Daoy (cell line): ENCODE measurements at regions not wholly inside any gene's neighbourhood (a gene's known extent, or its start where the extent isn't known, plus 50 kb on each side); places are given as distances from the start of the nearest gene placed in this dataset.
A peak's percentile ranks its signal among the peaks of the same experiment; 100 is the strongest.
"Not testable (repeated sequence)": the region's sequence is repeated elsewhere in the genome, so short reads cannot be mapped to it uniquely, and the experiment has no call there.

Experiments
- DNase-seq: peaks from one replicate; pipeline ENCODE4 v3.0.0-alpha.2; 2015; ENCODE audit warnings: low read depth

DNA sequence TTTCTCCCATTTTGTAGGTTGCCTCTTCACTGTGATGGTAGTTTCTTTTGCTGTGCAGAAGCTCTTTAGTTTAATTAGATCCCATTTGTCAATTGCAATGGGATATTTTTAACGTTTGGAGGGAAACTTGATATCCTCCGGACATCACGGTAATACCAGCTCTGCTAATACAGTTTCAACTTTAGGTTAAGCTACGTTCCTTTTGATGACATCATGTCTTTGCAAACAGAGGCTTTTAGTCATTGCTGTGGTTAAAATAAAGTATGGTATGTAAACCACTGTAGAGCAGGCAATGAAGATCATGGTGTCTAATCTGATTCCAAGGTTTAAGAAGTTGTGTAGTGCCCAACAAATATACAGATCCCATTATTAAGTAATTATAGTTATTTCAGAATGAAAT, 168.0 kb upstream of the CHD6 start:
- no peak for DNase-seq

DNA sequence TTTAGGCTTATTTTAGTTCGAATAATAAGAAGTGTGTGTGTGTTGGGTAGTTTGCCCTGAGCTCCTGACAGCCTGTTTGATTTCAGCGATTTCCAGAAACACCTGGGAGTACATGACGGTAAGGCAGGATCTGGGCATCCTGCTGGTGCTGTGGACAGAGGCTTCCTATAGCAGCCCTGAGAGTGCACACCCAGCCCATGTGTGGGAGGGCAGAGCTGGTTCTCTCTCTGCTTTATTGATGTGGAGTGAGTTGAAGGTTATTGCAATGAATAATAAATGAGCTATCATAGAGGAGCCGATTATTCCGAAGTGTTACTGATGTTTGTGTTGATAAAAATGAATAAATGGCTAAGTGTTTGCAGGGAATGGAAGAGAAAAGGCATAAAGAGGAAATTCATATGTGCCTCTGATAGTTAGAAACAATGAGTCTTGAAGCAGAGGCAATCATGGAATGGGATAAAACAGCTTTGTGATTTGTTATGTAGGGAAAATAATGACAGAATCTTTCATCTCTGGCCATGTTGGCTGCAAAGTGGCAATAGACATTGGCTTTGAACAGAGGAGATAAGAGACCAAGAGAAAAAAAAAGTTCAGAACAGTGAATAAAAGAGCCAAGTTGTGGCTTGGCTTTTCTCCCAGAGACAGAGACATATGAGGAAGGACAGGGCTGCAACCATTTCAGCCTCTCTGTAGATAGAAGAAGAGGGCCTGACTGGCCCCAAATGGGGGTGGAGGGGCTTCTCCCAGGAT, 166.2 kb upstream of the CHD6 start:
- no peak for DNase-seq

DNA sequence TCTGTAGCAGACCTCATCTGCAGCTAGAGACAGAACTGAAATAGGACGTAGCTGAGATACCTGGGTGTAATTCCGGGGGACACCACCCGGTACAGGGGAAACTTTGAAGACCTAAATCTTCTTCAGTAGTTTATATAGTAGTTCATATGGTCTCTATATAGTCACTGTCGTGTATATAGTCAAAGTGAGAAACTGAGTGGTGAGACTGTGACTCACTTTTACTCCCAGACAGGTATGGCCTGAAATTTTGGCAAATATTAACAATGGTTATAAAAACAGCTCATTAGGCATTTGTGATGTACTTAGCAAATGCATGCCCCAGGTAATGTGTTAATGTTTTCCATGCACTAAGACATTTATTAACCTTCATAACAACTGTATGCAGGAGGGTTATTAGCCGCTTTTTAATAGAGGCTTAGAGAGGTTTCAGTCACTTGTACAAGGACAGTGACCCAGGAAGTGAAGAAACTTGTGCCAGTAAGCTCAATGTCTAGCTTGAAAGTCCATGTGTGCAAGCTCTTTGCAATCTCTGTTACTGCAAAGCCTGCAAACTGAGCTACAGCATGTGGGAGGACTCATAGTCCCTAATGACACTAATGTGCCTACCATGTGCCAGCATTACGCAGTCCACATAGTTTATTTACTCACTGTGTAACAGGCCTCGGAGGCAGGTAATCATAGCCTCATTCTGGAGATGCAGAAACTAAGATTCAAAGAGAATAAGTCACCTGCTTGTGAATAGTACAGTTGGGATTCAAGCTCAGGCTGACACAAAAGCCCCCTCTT, 165.4 kb upstream of the CHD6 start:
- DNase-seq, result no peak

DNA sequence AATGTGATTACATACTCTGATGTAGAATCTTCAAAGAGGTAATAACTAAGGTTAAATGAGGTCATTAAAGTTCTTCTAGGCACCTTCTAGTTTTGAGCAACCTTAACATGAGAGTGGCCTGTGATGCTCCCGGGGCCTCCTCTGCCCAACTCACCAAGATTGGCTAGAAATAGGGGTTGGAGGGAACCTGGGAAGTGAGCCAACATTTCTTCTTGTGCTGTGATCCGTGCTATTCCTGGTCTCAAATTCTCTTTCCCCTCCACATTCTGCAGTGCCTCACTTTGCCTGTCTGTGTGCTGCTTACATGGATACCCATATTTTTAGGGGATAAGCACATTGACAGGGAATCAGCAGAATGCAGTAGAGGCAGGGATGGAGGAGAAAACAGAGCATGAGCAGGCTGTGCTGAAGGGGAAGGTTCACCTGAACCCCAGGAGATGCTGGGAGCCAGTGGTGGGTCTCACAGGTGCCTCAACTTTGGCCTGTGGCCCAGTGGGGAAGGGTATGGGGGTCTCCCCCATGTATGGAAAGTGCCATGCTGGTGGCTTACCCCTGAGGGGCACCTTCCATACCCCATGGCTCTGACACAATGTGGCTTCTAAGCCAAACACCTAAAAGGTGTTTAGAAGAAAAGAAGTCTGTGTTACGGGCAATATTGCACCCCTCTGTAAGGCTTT, 164.7 kb upstream of the CHD6 start:
- no peak for DNase-seq

DNA sequence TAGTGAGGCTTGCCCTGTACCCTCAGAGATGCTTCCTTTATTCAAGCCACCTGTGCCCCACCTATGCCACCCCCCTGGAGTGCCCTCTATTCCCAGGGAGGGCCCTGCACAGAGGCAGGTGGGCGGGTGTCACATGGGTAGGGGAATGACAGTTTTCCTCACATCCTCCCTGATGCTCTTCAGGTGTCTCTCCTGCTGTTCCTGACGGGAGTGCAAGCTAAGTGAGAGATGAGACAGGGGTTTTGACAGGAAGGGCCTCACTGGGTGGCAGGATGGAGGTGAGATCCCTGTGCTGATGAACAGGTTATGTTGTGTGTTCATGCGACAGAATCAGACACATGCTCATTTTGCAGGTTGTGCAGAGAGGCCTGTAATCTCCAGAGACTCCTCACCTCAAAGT, 164.1 kb upstream of the CHD6 start:
- DNase-seq, result no peak

DNA sequence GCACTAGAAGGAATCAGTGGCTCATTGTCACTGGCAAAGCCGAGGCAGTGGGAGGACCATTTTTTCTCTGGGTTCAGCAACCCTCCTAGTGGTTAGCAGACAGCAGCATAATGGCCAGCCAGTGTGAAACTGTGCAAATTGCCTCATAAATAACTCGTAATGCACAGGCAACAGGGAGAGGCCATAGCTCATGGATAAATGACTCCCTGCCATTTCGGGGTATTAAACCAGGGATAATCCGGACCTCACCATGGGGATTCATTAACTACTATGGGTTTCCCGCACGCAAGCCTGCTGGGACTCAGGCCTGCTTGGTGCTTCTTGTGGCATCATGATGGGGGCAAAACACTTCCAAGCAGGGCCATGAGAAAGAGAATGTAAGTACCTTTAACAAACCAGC, 158.2 kb upstream of the CHD6 start:
- no peak for DNase-seq

DNA sequence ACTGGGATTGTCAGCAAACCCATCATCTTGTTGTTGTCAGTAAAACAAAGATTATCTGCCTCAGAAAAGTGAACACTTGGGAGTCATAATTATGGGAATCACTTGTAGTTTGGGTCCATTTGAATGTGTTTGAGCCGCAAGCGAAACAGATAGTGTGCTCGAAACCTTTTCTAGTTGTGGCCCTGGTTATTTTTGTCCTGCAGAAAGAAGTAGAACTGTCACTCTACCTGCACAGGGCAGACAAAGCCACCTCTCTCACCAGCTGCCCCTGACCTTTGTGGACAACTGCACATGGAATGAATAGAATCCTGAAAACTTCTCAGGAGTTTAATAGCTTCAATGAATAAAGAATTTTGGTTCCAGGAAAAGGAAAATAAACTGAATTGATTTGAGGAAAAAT, 156.1 kb upstream of the CHD6 start:
- DNase-seq, result no peak

DNA sequence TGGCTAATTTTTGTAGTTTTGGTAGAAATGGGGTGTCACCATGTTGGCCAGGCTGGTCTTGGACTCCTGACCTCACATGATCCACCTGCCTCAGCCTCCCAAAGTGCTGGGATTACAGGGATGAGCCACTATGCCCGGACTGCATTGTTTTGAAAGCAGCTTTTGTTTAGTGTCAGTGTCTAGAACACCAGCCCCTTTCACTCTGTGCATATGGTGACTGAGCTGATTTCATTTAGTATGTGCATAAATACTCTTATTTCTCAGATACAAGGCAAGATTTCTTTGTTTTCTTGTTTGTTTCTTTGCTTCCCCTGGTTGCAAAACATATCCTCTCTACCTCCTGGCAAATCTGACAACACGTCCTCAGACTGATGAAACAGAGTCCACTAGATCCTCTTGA, 152.8 kb upstream of the CHD6 start:
- no peak for DNase-seq

DNA sequence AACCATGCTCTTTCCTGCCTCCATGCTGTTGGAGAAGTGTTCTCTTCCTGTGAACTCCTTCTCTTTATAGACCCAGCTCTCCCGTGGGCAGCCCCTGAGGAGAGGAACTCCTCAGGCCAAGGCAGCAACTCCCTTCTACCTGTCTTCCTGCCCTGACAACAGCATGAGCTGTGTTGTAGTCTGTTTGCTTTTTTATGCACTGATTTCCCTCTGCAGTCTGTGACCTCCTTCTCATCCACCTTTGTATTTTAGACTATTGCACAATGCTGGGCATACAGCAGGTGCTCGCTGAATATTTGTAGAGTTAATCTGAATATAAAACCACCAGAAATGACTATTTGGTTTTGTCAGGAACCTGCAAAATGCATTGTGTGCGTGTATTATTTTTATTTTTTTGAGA, 152.2 kb upstream of the CHD6 start:
- no peak for DNase-seq

DNA sequence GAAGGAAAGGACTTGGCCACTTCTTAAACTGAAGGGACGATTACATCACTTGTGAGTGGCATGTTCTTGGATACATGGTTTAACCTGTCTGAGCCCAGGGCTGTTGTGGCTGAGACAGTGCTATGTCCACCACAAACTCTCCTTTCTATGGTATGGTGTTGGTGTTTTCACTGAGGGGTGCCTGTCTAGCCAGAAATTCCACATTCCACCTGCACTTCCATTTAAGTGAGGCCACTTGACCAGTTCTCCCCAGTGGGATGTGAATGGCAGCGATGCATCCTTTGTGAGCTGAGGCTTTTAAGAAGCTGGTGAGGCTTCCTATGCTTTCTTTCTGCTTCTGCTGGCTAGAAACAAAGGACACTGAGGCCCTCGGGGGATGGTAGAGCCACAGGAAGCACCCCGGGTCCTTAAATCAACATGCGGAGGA, 151.4 kb upstream of the CHD6 start:
- DNase-seq, result no peak

DNA sequence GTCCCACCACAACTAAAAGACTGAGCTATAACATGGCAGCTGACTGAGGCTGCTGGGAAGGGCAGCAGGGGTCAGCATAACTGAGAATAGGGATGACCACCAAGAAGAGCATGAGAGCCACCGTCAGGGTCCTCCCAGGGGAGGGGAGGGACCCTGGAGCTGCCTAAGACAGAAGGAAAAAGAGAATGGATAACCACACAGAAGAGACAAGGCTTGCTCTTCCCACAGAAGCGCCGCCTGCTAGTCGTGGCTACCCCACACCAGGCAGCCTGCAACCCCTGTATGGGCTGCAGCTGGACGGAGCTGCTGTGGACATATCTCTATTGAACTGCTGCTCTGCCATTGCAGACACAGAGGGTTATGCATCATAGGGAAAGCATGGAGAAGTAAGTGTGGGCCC, 132.0 kb upstream of the CHD6 start:
- no peak for DNase-seq

DNA sequence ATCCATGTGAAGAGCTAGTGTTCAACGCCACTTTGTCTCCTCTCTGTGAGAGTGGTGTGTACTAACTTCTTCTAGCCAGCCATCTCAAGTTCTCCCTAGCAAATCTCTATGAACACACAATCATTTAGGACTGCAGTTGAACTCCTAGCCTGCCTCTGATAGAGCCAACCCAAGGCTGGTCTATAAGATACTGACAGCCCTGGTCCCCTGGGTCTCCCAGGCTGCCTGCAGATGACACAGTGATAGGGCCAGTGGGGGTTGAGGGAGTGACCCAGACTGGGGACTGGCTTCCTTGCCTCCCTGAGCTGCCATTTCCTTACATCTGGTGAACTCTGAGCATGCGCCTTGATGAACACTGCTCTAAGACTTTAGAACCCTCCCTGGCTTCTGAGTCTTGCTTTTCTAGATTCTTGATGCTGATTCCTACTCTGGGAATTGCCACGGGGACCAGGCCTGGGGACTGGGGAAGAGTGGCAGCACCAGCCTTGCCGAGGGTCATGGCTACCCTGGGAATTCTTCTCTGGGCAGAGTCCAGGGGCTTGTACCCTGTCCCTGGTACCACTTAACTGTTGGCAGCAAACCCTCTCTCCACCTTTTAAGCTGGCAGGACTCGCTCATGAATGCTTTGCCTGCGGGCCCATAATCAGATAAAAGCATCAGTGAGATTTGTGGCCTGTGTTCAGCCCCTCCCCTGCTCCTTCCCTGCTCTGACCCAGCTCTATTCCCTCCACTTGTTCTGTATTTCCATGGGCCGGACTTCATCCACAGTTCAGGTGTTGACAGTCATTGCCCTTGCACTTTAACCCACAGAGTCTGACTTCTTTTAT, 130.8 kb upstream of the CHD6 start:
- no peak for DNase-seq

DNA sequence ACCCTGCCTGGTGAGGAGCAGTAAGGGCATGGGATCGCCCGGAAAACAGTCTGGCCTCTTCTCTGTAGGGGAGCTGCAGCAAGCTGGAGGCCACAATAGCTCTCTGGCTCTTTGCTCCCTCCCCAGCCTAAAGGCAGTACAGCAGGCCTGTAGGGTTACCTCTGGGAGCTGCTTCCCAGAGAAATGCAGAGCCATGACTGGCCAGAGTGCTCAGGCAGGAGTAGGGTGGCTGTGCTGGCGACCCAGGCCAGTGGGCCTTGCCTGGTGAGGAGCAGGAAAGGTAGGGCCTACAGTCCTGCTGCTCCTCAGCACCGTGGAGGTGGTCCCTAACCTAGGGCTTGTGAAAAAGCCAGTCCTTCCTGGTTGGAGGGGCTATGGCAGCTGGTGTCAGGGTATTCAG, 129.9 kb upstream of the CHD6 start:
- no peak for DNase-seq

DNA sequence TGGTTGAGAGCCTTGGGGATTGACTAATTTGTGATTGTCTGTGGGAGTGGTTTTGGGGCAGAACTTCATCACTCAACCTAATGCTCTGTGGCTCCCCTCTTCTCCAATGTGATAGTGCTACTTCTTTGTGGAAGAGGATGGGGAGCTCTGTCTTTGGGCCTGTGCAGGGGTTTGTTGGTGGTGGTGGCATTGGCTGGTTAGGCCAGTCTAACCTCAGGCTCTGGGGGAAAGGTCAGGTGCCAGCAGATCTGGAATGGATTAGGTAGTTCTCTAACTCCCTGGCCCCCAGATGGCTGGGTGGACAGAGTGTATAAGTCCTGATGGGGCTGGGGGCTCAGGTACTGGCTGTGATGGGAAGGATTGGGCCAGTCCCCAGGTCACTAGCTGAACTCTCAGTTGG, 129.0 kb upstream of the CHD6 start:
- DNase-seq, result no peak

DNA sequence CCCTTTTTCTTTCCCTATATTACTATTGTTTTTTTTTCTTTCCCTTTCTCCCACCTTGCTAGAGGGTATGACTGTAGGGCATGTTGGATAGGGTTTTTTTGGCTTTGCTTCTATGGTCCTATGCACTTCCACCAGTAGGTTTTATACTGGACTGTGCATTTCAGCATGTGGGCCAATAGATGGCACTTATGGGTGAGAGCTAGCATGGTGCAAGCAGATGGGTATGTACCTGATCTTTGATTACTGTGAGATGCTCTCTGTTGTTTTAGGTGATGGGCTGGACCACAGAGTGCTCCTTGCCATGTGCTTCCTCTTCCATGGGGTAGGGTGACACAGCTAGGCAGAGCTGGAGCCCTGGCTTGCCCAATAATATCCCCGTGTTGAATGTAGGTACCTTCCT, 128.5 kb upstream of the CHD6 start:
- DNase-seq, result no peak

DNA sequence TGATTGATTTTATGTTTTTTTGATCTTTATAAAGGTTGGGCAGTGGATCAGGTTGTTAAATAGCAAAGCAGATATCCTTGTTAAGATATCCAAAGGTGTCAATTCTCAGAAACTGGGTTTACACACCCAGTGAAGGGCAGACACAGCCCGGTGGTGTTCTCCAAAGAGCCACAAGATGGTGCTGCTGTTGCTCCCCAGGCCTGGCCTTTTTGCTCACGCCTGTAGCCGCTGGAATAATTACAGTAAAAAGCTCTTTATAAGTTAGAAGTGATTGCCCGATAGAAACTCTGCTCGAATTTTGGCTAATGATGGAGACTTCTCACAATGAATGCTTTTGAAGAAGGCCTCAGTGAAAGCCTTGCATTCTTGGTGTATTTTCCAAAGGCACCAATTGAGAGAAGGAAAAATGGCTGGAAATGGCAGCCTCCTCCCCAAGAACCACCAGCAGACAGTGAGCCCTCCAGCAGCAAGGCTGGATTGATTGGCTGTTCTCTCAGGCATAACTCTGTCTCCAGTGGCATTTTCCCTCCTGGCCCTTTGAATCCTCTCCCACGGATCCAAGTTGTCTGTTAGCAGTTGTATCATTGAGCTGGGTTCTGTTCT, 120.5 kb upstream of the CHD6 start:
- DNase-seq, result no peak

DNA sequence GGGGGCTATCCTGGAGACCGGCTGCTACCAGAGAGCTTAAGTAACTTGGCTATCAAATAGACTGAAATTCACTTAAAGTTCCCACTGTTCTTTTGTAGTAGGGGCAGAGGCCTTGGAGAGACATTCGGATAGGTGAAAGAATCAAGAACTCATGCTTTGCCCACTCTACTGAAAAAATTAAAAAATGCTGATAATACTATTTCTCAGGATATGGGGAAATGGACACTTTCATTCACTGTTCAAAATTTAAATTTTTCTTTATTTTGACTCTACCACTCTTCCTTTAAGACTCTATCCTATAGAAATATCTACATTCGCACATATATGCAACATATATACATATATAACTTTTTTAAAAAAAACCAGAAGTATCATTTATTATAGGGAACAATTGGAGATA, 117.8 kb upstream of the CHD6 start:
- DNase-seq, result no peak

DNA sequence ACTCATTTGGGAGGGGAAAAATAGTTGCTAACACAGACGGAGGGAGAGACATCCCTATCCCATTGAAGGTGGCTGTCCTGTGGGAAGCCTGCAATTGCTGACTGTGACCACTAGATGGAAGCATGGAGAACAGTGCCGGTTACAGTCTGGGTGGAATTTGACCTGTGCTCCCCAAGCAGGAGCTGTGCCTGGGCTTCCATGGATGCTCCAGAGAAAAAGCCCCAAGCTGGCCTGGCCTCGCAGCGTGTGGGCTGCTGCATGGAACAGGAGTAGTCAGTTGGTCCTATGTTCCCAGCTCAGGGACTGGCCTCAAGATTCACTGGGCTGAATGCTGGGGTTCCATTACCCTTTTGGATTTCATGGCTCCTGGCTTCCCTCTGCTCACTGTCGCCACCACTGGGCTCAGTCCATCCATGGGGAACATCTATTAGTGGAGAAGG, 116.3 kb upstream of the CHD6 start:
- DNase-seq, result peak; percentile 11

DNA sequence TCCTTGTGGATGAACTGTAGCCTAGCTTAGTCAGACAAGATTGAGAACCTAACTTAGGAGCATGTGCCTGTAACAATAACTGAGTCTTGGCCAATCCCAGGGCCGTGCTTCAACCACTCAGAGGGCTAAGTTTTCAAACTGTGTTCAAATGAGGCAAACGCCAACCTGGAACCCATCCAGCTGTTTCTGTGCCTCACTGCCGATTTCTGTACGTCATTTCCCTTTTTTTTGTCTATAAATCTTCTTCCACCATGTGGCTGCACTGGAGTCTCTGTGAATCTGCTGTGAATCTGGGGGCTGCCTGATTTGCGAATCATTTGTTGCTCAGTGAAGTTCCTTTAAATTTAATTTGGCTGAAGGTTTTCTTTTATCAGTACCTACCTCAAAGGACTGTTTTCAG, 115.0 kb upstream of the CHD6 start:
- DNase-seq, result no peak

DNA sequence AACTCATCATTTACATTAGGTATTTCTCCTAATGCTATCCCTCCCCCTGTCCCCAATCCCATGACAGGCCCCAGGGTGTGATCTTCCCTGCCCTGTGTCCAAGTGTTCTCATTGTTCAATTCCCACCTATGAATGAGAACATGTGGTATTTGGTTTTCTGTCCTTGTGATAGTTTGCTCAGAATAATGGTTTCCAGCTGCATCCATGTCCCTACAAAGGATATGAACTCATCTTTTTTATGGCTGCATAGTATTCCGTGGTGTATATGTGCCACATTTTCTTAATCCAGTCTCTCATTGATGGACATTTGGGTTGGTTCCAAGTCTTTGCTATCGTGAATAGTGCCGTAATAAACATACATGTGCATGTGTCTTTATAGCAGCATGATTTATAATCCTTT, 113.0 kb upstream of the CHD6 start:
- DNase-seq, result not testable (repeated sequence)

DNA sequence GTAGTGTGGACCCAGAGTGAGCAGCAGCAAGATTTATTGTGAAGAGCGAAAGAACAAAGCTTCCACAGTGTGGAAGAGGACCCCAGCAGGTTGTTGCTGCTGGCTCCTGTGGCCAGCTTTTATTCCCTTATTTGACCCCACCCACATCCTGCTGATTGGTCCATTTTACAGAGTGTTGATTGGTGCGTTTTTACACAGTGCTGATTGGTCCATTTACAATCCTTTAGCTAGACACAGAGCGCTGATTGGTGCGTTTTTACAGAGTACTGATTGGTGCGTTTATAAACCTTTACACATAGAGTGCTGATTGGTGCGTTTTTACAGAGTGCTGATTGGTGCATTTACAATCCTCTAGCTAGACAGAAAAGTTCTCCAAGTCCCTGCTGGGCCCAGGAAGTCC, 109.5 kb upstream of the CHD6 start:
- not testable (repeated sequence) for DNase-seq

DNA sequence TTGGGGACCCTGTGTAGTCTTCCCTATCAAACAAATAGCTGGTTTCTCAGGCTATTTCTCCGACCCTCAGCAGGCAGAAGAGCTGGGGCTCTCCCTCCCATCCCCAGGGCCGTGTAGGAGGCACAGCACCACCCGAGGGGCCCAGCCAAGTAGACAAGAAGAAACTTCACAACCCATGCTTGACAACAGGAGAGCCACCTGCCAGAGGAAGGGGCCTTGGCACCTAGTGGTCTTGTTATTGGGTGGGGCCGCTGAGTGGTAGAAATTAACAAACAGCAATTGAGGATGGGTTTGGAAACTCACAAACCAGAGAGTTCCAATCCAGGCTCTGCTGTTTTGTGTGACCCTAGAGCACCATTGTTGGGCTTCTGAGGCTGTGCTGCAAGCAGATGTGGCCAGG, 108.5 kb upstream of the CHD6 start:
- DNase-seq, result no peak
